HG02763 (cell line): ENCODE measurements at regions not wholly inside any gene's neighbourhood (a gene's known extent, or its start where the extent isn't known, plus 50 kb on each side); places are given as distances from the start of the nearest gene placed in this dataset.
"Not testable (repeated sequence)": the region's sequence is repeated elsewhere in the genome, so short reads cannot be mapped to it uniquely, and the experiment has no call there.

Experiments
- ATAC-seq: cut with Tn5 transposase; IDR thresholded peaks from one replicate; pipeline ENCODE4 v1.9.1; 2021; ENCODE audit warnings: mild to moderate bottlenecking, moderate library complexity; ENCODE audit not compliant: unreplicated experiment

DNA sequence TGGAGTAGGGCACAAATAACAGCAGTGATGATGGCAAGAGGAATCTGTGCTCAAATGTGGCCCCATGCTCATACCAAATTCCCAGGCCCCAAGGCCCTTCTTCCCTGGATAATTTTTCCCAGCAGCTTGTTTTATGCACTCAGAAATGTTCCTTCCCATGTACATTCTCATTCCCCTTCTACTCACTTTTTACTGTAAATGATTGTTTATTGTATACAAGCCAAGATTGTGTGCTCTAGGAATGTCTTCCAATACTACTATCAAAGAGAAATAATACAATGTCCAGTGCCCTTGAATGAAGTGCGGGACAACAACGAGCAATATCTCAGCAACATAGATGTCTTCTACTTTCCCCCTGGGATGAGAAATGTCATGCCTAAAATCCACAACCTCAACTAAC is 201.6 kb downstream of the ICOS start:
- ATAC-seq, result no peak

GRCh38 chr2:204140246-204140645 is 203.7 kb downstream of the ICOS start:
- no peak for ATAC-seq

GRCh38 chr2:204143216-204144014 is 206.9 kb downstream of the ICOS start:
- no peak for ATAC-seq

- no peak for ATAC-seq
These were observed 207.9 kb downstream of the ICOS start for GRCh38 chr2:204144492-204144891.

- peak; percentile 96 for ATAC-seq
These were observed 208.7 kb downstream of the ICOS start for GRCh38 chr2:204145263-204145751.

GRCh38 chr2:204145791-204146190 is 209.2 kb downstream of the ICOS start:
- no peak for ATAC-seq

DNA sequence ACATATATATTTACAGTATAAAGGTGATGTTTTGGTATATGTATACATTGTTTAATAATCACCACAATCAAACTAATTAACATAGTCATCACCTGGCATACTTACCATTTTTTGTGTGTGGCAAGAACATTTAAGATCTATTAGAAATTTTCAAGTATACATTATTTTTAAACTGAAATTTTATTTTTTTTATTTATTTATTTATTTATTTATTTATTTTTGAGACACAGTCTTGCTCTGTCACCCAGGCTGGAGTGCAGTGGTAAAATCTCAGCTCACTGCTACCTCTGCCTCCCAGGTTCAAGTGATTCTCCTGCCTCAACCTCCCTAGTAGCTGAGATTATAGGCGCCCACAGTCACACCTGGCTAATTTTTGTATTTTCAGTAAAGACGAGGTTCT is 210.5 kb downstream of the ICOS start:
- not testable (repeated sequence) for ATAC-seq

DNA sequence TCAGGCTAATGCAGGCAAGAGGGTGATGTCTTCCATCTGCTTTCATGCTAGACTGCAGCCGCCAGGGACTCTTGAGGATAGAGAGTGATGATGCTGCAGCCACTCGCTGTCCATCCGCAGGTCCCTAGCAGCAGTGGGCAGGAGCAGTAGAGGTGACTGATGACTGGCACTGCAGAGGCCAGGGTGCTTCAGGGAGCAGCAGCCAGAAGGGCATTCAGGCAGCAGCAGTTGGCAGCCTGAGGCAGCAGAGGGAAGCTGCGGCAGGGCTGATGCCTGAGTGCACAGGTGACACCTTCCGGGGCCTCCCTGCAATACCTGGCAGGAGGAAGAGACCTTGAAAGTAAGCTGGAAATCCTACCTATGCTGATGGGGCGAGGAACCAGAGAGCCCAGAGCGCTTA is 214.2 kb downstream of the ICOS start:
- no peak for ATAC-seq

DNA sequence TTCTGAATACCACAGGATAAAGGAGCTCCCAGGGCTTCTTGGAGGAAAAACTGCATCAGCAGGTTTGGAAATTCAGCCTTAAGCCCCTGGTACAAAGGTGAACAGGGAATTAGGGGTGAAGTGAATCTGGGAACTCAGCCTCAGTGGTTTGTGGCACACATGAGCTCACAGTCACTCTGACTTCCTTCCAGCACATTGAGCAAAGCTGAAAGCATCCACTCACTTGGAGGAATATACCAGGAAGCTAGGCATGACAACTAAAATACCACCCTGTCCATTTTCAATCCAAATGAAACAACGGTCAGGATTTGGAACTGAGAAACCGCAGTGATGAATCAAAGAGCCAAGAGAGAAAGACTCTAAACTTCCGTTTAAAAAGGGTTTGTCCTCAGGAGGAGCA is 216.1 kb downstream of the ICOS start:
- no peak for ATAC-seq

- ATAC-seq, result no peak
These were observed 218.3 kb downstream of the ICOS start for GRCh38 chr2:204154863-204155262.

DNA sequence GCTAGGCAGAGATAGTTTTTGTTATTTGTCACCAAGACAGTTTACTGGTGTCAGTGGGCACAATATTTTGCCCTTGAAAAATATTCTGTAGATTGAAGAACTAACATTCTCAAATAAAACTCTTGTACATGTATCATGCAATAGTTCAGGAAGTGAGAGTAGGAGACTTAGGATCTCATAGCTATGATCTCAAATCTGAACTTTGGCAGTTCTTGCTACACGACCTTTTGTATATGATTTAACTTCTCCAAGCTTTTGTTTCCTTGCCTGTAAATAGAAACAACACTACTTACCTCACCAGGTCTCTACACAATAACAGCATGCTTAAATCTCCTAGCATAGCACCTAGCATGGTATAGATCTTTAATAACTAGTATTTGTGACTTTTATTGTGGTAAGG is 219.9 kb downstream of the ICOS start:
- no peak for ATAC-seq

DNA sequence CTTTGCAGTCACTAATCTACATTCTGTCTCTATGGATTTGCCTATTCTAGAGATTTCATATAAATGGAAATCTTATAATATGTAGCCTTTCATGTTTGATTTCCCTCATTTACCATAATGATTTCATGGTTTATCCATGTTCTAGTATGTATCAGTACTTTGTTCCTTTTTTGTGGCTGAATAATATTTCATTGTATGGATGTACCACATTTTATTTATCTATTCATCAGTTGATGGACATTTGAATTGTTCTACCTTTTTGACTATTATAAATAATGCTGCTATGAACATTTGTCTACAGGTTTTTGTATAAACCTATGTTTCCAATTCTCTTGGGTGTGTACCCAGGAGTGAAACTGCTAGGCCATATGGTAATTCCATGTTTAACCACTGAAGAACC is 221.1 kb downstream of the ICOS start:
- no peak for ATAC-seq

DNA sequence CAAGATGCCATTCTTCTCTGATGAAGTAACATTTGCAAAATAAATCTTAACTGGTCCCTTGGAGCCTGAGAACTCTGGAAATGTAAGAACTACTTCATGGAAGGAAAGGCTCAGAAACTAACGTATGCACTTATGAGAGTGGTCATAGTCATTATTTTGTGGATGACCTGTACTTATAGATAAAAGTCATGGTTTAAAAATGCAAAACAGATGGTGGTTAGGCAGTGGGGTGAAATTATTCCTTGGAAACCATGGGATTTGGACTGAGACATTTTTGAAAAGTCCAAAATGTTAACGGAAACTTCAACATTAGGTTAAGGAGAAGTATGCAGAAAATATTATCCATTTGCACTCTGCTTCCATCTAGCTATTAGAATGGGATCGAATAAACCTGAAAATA is 223.0 kb downstream of the ICOS start:
- ATAC-seq, result no peak

- ATAC-seq, result no peak
These were observed 224.4 kb downstream of the ICOS start for GRCh38 chr2:204160989-204161388.

DNA sequence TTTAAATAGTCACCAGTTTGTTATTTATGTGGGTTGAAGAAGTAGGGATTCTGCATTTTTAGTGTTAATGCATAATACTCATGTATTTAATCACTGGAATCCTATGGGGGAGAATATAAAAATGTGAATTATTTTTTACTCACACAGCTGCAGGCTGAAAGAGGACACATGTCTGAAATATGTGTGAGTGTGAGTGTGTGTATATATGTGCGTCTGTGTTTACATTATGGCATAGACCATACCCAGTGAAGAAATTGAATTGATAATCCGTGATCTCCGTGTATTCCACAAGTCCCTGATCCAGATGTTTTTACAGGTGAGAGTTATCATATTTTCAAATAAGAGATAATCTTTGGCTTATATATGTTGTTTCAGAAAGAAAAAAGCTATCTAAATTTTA is 225.3 kb downstream of the ICOS start:
- ATAC-seq, result no peak

DNA sequence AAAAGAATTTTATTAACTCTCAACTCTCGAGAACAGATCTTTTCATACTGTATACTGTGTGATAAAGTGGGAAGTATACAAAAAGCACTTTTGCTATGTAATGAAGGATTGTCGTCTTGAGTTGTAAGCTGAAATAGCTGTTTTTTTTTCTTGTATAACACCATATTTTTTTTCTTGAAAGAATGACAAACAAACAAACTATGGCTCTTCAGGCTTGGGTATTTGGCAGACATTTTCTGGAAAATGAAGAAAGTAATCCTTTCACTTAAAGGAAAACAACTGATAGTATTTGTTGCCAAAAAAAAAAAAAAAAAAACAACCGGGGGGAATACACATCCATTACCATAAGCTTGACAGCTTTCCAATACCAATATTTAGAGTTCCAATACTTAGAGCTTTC is 230.4 kb downstream of the ICOS start:
- no peak for ATAC-seq

DNA sequence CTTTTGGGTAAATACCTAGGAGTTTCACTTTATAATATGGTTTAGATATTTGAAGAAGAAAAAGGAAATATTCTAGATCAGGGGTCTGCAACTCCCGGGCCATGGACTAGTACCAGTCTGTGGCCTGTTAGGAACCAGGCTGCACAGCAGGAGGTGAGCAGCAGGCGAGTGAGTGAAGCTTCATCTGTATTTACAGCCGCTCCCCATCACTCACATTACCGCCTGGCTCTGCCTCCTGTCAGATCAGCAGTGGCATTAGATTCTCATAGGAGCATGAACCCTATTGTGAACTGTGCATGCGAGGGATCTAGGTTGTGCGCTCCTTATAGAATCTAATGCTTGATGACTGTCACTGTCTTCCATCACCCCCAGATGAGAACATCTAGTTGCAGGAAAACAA is 231.1 kb downstream of the ICOS start:
- ATAC-seq, result not testable (repeated sequence)

DNA sequence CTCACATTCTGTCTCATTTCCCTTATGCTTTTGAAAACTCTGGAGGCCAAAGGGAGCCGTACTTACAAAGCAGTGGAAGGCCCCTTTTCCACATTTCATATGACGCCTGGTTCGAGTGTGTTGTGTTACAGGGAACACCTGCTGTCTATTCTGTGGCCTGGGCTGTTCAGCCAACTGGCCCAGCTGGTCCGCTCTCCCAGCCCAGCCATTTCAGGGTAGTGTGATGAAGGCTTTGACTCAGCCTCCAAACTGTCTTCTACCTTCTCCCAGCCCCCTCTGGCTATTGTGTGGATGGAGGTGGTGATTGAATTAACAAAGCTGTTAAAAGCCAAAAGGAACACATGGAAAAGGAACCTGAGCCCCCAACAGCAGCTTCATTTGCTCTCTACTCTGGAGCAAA is 233.8 kb downstream of the ICOS start:
- no peak for ATAC-seq

DNA sequence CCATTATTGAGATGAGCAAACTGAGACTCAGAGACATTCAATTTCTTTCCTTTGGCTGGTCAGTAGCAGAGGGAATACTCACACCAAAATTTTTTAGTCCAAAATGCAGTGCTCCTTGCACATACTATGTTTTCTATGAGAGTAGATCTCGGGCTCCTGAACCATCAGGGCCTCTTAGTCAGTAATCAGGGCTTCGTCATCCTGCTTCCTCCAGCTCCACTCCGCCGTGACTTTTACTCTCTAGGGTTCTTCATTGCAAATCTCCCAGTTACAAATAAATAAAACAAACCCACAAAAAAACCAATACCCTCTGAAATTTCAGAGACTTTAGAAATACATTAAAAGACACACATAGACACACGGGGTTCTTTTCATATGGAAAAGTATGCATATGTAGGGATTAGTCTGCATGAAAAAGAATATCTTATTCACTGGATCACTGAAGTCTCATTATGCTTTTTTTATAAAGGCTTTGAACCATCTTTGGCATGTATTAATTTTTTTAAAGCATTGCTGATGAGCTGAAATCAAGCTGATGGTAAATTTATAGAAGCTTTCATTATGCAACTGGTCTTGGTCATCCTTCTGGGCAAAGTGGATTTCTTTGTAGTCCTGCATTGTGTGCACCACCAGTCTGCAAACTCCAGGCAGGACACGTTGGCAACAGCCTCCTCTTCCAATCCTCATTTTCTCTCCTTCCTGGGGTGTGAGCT is 235.0 kb downstream of the ICOS start:
- ATAC-seq, result no peak

GRCh38 chr2:204172145-204172600 is 235.6 kb downstream of the ICOS start:
- ATAC-seq, result no peak

DNA sequence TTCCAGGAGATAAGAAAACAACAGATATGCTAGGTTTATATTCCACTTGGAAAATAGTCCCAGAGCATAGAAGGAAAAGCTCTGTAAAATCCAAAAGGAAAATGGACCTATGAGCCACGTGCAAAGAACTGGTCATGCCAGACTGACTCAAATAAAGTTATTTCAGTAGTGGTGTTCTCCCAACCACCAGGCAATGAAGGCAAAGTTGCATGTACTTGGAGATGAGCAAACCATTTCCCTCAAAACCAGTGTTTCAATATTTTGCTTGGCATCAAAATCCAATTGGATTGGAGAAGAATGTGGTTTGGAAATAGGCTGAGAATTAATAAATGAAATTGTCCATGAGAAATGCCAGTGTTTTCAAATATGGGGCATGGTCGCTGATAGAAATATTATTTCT is 237.5 kb downstream of the ICOS start:
- no peak for ATAC-seq

DNA sequence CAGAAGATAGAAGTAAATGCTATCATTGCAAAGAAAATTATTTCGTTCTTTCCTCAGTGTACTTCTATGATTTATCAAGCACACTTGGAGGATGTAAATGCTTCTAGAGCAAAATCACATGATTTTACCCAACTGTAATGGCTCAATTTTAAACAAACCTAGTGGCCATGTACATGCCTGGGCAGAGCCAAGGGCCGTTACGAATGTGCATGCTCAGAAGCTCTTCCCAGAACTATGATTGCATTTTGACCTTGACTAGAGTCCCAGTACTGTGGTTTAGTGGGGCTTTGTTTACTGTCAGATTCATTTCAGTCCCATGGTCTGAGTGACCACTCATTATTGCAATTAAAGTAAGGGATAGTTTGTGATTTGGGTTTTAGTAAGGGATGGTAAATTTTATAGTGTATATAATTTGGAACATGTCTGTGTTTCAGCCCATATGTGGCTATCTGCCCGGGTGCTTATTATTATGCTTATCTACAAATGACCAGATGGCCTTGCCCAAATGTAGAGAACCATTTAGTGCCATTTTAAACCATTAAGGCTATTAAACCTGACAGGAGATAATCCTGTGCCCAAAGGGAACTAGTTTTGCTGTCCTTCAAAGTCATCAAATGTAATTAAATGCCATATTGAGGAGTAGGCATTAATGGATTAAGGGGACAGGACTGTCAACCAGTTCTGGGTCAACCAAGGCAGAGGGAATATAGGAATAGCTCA is 239.1 kb downstream of the ICOS start:
- ATAC-seq, result no peak
